NCI-H2227 treated with DMSO at 0.1 percent for 48 hours (cell line): ENCODE measurements at regions not wholly inside any gene's neighbourhood (a gene's known extent, or its start where the extent isn't known, plus 50 kb on each side); places are given as distances from the start of the nearest gene placed in this dataset.

ENCODE experiments used
- DNase-seq: peaks from one replicate; lab custom pipeline; 2025; lab: John Stamatoyannopoulos, UW

DNA sequence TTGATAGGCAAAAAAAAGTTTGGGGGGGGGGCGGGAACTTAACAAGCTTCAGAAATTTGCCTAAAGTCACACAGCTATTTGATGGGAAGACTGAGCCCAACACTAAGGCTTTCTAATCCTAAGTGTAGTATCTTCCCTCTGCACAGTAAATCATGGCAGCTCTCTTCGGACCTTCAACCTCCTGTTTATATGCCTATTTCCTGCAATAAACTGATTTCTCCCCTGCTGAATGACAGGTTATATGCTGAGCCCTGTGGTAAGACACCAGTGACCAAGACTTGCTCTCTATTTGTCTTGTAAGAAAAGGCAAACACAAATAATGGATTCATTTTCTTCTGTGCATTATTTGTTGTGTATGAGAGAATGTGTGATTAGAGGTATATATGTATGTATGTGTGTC, 355.8 kb upstream of the ARRDC4 start:
- DNase-seq: no peak

DNA sequence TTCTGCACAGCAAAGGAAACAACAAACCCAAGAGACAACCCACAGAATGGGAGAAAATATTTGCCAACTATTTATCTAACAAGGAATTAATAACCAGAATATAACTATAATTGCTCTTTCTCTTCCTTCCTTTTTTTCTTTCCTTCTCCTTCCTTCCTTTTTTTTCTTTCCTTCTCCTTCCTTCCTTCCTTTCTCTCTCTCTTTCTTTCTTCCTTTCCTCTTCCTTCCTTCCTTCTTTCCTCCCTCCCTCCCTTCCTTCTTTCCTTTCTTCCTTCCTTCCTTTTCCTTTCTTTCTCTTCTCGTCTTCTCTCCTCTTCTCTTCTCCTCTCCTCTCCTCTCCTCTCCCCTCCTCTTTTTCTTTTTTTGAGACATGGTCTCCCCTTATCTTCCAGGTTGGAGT, 345.4 kb upstream of the ARRDC4 start:
- no peak for DNase-seq

DNA sequence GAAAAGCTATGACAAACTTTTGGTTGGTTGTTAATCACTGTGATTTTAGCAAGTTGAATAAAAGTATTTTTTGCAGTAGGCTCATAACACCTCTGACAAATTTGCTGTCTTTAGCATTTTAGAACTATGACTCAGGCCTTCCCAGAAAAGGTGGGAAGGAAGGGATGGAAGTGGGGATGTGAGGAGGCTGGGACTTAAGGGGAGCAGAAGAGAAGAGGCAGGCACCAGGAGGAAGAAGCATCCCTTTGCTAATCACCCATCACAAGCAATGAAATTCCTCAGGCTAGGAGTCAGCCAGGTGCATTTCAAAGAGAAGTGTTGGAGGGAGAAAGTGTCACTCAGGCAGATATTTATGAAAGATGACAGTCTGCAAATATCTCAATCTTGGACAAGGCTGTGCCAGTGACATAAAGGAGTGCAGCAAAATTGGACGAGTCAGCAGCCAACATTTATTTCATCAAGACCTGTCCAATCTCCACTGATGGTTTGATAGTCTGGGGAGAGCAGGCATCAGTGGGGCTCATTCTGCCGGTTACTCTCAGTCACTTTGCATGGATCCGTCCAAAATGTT, 337.3 kb upstream of the ARRDC4 start:
- DNase-seq: no peak

DNA sequence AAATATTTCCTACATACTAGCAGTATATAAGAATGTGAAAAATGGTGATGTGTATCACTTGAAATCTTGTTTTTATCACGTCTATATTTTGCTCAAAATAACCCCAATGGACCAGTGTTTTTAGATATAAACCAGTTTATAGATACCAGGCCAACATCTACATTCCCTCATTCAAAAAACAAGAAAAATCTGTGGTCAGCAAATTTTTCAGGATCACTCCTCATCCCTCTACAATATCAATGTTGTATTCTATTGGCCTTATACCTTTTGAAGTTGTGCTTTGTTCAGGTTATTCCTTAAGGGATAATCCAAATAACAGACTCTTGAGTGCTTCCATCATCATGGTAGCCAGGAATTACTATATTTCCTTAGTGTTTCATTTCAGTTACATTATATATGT, 332.9 kb upstream of the ARRDC4 start:
- no peak for DNase-seq

DNA sequence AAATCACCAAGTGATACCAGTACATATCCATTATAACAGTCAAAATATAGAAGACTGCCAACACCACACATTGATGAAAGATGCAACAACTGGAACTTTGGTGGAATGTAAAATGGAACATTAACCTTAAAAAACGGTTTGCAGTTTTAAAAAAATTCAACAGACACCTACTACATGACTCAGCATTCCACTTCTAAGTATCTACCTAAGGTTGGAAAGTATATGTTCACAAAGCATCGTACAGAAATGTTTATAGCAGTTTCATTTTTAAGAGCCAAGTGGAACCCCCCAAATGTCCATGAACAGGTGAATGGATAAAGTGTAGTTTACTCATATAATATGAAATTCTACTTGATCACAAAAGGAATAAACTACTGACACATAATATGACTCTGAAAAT, 314.7 kb upstream of the ARRDC4 start:
- DNase-seq: no peak

DNA sequence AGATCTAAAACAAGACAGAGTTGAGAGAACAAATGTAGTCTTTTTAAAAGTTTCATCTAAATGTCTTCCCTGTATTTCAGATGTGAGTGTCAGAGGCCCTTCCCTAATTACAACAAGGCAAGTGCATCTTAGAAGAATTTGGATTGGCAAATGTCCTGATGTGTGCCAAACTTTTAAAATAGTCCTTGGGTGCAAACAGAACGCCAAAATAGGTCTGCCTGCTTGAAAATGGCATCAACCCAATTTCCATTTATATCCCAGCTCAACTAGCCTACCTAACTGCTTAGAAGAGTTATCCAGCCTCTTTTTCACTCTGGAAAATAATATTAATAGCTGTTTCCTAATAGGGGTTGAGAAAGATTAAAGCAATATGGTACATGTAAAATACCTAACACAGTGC, 311.8 kb upstream of the ARRDC4 start:
- no peak for DNase-seq

DNA sequence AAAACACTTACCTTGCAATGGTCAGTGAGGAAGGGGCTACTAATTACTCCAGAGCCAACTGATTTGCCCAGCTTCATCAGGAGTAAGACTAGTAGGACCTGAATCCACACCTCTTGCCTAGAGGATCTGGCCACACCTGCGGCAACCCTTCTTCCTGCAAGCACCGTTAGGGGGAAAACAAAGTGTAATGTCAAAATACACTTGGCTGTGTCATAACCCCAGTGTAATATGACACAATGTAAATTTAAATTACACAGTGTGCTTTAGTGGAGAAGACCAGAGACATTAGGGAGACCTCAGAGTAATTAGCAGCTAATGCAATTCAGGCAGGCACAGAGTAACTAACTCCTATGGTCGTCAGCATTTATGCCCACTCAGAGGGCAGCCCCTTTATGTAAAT, 308.5 kb upstream of the ARRDC4 start:
- DNase-seq: no peak

DNA sequence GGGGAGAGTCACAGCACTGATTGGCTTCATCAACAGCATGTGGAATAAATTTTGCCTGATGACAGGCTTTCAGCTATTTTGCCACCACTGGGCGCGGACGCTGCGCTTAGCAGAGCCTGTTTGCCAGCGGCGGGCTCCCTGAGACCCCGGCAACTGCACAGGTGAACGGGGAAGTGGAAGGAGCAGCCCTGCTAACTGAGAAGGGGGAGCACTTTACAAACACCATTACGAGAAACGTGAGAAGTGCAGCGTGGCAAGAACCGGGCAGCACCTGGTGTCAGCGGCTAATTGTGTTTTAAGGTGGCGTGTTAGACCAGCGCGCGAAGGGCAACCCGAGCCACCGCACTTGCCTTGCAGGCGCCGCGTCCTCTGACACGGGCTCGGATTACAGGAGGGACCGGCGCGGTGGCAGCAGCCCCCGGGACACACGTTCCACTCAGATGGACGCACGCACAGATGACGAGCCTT, 307.8 kb upstream of the ARRDC4 start:
- peak; percentile 22 for DNase-seq

DNA sequence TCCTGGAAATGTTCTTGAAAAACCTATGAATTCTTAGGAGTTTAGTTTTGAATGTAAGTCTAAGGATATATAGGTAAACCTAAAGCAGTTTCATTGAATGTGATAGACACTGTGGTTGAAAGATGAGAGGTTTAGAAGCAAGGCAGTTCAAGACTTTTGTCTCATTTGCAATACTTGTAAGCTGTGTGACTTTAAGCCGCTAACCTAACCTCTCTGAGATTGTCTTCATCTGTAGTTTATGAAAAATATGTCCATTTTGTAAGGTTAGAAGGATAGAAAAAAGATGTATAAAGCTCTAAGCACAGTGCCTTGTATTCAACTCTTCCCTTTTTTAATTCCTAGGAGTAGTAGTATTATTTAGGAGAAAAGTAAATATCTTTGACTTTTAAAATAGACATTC, 306.6 kb upstream of the ARRDC4 start:
- DNase-seq: no peak

DNA sequence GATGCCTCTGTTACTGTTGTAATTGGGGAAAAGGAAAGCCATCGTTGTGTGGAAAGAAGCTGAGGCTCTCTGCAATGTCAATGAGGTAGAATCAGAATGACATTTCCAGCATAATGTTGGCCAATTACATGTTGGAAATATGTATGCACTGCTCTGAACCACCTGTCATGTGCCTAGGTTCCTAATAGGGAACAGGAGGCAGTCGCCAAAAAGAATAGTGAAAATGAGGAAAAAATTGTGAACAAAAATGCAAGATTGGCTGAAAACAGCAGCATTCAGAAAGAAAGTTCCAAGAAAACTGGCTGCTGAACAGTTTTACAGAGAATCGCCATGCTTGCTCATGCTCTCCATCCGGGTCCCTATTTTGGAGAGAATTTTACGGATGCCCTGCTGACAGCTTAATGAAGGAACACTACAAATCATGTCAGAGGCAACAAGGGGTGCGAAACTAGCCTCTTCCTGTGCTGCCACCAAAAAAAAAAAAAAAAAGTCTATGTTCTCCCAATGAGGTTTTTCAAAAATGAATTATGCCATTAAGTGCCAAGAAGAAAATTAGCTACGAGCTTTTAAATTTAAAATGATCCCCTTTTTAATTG, 305.9 kb upstream of the ARRDC4 start:
- DNase-seq: no peak

DNA sequence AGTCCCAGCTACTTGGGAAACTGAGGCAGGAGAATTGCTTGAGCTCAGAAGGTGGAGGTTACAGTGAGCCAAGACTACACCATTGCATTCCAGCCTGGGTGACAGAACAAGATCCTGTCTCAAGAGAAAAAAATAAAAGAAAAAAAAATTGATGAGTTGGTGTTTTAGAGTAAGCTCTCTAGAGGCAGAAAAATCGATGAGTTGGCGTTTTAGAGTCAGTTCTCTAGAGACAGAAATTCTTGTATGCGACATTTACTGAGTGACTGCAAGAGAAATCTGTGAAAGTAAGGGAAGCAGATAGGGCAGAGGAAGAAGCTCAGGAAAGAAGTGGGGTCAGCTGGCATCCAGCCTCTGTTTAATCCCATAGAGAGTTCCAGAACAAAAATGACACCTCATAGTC, 298.7 kb upstream of the ARRDC4 start:
- DNase-seq: no peak

DNA sequence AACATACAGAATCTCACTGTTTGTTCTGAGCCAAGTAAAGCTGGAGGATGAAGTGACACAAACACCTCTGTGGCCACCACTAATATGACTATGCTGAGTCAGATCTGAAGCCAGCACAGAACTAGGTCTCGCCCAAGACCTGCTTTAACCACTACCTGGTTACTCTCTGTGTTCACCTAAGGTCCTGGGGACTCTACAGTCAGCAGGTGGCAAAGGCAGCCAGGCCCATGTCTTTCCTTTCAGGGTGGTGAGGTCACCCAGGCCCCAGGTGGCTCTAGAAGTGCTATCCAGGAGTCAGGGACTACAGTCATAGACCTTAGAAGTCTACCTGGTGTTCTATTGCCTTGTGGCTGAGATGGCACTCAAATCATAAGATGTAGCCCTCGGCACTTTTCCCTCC, 287.9 kb upstream of the ARRDC4 start:
- DNase-seq: no peak

DNA sequence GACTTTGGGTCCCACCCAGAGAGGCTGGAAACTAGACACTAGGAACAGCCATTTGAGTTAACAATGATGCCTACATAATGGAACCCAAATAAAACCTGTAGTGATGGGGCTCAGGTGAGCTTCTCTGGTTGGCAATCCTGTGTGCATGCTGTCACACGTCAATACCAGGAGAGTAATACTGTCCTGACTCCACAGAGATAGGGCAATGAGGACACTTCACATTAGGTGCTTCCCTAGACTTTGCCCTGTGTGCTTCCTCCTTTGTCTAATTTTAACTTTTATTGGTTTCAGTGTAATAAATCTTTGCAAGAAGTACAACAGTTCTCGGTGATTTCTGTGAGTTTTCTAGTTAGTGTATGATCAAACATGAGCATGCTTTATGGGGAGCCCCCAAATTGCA, 281.8 kb upstream of the ARRDC4 start:
- DNase-seq: no peak

DNA sequence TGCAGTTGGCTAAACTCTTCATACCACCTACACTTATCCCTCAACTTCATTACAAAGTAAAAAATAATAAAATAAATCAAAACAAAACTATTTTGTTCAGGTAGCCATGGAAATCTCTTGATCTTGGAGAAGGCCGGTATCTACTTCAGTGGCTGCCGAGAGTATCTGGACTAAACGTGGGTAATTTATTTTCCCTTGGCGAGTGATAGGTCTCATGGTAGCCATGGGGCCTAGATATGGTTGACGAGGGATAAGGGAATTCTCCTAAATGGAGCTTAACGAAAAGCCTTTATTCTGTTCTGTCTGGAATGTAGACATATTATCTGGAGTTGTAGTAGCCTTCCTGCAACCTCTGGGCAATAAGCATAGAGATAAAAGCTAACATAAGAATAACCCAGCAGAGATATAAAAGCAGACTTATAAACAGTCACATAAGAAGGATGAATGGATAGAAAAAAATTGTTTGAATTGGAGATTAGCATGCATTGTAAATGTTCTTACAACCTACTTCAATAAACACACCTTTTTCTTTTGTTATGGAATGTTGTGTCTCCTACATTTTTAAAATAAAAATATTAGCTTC, 281.3 kb upstream of the ARRDC4 start:
- DNase-seq: no peak

DNA sequence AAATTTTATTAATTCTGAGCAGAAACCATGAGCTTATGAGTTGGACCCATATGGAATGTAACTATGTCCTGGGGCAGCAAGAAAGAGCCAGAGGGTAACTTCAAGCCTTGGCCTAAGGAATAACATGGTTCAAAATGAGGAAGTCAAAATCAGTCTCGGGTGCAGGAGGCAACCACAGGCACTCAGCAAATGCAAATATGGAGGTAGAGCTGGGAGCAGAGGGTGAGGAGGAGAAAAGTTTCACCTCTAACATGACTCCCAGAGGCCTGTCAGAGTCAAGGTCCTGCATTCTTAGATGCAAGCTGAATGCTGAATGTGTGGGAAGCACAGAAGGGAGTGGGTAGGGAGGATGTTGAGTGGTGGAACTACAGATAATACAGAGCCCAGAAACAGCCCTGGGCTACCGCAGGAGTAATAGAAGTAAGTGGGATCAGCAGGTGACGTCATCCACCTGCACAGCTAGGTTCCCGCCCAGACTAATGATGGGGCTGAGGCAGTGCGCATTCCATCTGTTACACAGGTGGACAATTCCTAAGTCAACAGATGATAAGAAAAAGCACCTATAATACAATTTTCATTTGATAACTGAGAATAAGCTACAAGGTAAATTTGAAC, 279.8 kb upstream of the ARRDC4 start:
- no peak for DNase-seq

DNA sequence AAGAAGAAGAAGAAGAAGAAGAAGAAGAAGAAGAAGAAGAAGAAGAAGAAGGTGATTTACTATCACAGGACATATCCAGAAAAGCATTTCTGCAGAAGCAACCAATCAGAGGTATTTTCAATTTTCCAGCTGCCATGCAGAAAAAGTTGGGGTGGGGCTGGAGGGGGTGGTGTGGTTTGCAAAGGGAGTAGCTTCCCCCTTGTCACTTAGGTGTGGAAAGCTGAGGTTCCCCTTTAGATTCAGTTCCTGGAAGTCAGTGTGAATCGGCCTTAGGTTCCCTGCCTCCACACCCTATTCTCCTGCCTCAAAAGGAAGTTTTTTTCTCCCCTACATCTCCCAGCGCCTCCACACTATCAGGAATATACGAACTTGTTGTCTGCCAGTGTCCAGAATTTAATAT, 276.7 kb upstream of the ARRDC4 start:
- DNase-seq: no peak

DNA sequence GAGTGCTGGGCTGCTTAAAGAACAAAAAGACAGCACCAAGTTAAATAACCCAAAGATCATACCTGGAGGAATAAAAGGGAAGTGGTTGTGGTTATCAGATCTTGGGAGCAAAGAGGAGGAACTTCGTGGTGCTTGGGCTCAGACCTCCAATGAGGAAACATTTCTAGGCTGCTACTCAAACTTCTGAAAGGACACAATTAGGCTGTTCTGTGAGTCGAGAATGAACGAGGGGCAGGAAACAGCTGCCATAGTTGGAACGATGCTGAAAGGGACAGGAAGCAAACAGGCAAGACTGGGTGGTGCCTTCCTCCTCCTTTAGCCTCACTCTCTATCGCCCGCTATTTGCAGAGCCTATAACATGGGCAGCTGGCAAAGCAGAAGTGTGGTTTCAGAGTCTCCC, 276.3 kb upstream of the ARRDC4 start:
- DNase-seq: no peak

DNA sequence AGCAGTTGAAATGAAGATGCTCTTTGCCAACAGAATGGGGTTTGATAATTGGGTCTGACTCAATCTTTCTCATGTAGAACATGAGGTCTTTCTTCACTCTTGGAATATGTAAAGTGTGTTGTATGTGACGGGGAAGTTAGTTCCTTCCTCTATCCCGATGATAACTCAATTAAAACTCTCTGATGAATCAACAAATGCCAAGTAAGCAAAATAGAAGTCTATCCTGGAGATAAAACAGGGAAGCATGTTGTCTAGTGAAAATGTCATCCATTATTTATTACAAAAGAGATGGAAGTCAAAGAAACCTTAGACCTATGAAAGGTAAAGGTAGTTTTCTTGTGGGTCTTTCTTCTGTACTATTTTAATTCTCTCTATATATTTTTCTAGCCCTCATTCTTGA, 274.2 kb upstream of the ARRDC4 start:
- DNase-seq: no peak

DNA sequence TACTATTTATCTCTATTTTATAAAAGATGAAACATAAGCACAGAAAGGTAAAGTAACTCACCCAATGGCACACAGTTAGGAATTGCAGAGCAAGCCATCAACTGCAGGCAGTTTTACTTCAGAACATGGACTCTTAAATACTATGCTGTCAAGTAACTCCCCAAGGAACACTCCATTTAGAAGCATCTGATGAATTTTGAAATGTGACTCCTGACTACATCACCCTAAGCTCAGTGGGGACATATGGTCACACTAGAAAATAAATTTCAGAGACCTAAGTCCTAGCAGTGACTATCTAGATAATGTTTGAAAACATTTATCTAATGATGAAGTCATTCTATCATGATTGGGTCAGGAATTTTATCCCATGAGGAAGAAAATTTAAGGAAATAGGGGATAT, 272.8 kb upstream of the ARRDC4 start:
- DNase-seq: no peak

DNA sequence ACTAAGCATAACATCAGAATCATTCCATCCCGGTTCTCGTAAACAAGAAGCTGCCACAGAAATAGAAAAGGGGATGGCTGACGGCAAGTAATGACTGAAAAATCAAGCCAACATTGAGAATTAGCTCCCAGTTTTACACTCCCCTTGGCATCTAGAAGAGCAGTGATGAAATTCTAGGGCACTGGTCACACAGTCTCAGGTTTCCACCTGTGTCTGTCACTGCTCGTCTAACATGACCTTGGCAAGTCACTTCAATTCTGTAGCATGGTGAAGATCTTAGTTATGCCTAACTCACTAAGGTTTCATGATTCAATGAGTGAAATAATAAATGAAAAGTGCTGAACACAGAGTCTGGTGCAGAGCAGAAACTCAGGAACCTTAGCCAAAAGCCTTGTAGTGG, 272.3 kb upstream of the ARRDC4 start:
- no peak for DNase-seq

DNA sequence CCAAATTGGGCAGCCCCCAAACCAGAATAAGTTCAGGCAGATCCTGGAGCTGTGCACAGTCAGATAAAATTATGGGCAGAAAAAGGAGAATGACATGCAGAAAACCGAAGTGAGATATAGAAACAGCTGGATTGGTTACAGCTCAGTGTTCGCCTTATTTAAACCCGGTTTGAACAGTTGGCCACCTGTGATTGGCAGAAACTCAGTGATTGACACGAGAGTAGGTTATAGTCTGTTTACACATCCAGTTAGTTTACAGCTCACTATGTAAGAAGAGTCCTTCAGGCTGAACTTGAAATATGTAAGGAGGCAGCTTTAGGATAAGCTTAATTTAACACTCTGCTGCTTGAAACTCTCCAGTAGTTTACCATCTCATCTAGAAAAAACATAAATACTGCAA, 271.6 kb upstream of the ARRDC4 start:
- DNase-seq: no peak

DNA sequence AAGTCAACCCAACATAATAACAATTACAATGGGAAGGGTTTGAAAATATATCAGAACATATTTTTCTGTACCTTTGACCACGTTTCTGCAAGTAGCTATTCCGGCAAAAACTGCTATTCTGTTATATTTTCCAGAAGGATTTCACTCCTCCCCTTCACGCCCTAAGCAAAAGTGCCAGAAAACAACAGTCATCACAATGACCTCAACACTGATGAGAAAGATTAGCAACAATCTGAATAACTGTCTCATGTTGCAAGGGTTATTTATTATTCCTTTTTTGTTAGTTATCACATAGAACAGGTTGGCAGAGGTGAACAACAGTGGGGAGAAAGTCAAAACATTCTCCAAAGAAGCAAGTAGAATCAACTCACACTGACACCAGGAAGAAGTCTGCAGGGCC, 269.4 kb upstream of the ARRDC4 start:
- no peak for DNase-seq

DNA sequence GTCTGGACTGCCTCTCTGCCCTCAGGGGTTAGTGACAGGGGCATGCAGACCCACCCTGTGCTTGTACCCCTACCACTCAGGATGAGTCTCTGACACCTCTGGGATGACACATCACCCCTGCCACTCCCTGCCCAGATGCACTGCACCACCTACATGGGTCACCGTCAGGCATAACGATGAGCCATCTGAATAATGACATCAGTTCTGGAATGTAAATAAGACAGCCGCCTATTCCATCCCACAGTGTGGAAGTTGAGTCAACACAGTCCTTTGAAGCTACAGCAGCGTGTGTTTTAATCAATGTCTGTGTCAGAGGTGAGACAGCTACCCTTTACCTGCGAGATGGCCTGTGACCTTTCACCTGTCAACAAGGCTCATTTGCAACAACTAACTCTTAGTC, 268.7 kb upstream of the ARRDC4 start:
- no peak for DNase-seq
